HepG2 (cell line): ENCODE measurements at regions not wholly inside any gene's neighbourhood (a gene's known extent, or its start where the extent isn't known, plus 50 kb on each side); places are given as distances from the start of the nearest gene placed in this dataset.

ENCODE experiments used
- ATAC-seq: fragments of 200-7000 bp; cut with Tn5 transposase; 3 replicates; pipeline ENCODE4 v1.9.1; 2020; ENCODE audit warnings: mild to moderate bottlenecking, moderate library complexity
- BruUV-seq: library from RNA; stranded (reverse); fragments of 400-500 nt; replicated peaks from 2 replicates; lab custom pipeline; 2021; lab: Mats Ljungman, UMichigan
- CTCF ChIA-PET: fragments of 300-600 bp; formaldehyde crosslinking; extraction: SDS; loops from one replicate; lab custom pipeline; 2021; ENCODE audit warnings: low total read pairs, inconsistent platforms, low intra/inter-chr PET ratio; lab: Yijun Ruan, JAX
- POLR2A ChIA-PET: fragments of 350-600 bp; sonication (Branson Sonifier 250); formaldehyde crosslinking; loops from one replicate; lab custom pipeline; 2020; ENCODE audit warnings: antibody characterized with exemption, inconsistent platforms; lab: Yijun Ruan, JAX
- DNase-seq: peaks from one replicate; pipeline ENCODE4 v3.0.0-alpha.2; 2015; ENCODE audit warnings: low spot score
- FAIRE-seq: peaks from 3 replicates; lab custom pipeline; 2011; peaks lifted over from hg19 to GRCh38; lab: Jason Lieb, UNC
- H2AFZ ChIP-seq: one replicate; pipeline ENCODE4 v1.6.1; 2011; ENCODE audit warnings: low read length, inconsistent platforms
- H3K27ac ChIP-seq: fragments of 300-600 bp; 3 replicates; pipeline ENCODE4 v1.8.0; 2011; ENCODE audit warnings: mixed run types, mild to moderate bottlenecking, mixed read lengths, low read length, inconsistent platforms; ENCODE audit not compliant: insufficient read depth; ENCODE audit errors: extremely low read length
- H3K27me3 ChIP-seq, 2 experiments: fragments of 200-600 bp in 1 of 2; 2 replicates in 1 of 2; 3 replicates in 1 of 2; pipeline versions ENCODE4 v1.6.0 to v1.8.0; 2011; ENCODE audit warnings: low read length in 2 of 2, mild to moderate bottlenecking in 2 of 2, moderate library complexity in 2 of 2, inconsistent platforms in 1 of 2; ENCODE audit not compliant: insufficient read depth in 2 of 2, control insufficient read depth in 1 of 2
- H3K36me3 ChIP-seq, 2 experiments: fragments of 200-600 bp in 1 of 2; replicated peaks in 1 of 2; 2 replicates in 1 of 2; 3 replicates in 1 of 2; pipeline versions ENCODE4 v1.5.1 to v1.8.0; 2011; ENCODE audit warnings: low read length in 2 of 2, inconsistent platforms in 1 of 2; ENCODE audit not compliant: insufficient read depth in 2 of 2, control insufficient read depth in 1 of 2
- H3K4me1 ChIP-seq: 2 replicates; pipeline ENCODE4 v1.5.1; 2012; ENCODE audit warnings: low read length, inconsistent platforms; ENCODE audit not compliant: insufficient read depth
- H3K4me2 ChIP-seq: 2 replicates; pipeline ENCODE4 v1.6.0; 2011; ENCODE audit warnings: low read depth, low read length, inconsistent platforms
- H3K4me3 ChIP-seq, 3 experiments: fragments of 200-600 bp in 1 of 3; sonication (generic), shearing (Covaris generic) in 1 of 3; replicated peaks in 1 of 3; 2 replicates each; pipeline ENCODE4 v1.5.1; 2011 to 2016; ENCODE audit warnings: low read length in 3 of 3, inconsistent platforms in 2 of 3, low read depth in 2 of 3, mild to moderate bottlenecking in 2 of 3, control low read depth in 1 of 3, mixed read lengths in 1 of 3; ENCODE audit not compliant: insufficient read depth in 1 of 3
- H3K79me2 ChIP-seq: one replicate; pipeline ENCODE4 v1.6.1; 2011; ENCODE audit warnings: low read length, inconsistent platforms; ENCODE audit not compliant: insufficient read depth
- H3K9ac ChIP-seq: 2 replicates; pipeline ENCODE4 v1.6.0; 2011; ENCODE audit warnings: mild to moderate bottlenecking, low read depth, low read length, inconsistent platforms; ENCODE audit not compliant: insufficient read depth
- H3K9me3 ChIP-seq: 2 replicates; pipeline ENCODE4 v1.5.1; 2012; ENCODE audit warnings: mild to moderate bottlenecking, low read length
- H4K20me1 ChIP-seq: 2 replicates; pipeline ENCODE4 v1.6.0; 2011; ENCODE audit warnings: inconsistent platforms, mild to moderate bottlenecking, low read length, moderate library complexity; ENCODE audit not compliant: insufficient read depth
- CBX1 ChIP-seq: IDR thresholded peaks from one replicate; pipeline ENCODE4 v1.6.1; 2016; ENCODE audit warnings: antibody characterized with exemption, low read depth
- DPF2 ChIP-seq: sonication (generic); formaldehyde crosslinking; IDR thresholded peaks from 2 replicates; pipeline ENCODE4 v1.4.0; 2020; ENCODE audit warnings: mild to moderate bottlenecking, low read depth, missing genetic modification reagents, borderline replicate concordance
- HOXA3 ChIP-seq: sonication (generic); formaldehyde crosslinking; IDR thresholded peaks from 2 replicates; pipeline ENCODE4 v1.5.0; 2020; ENCODE audit warnings: missing genetic modification reagents
- MEIS1 ChIP-seq: sonication (generic); formaldehyde crosslinking; IDR thresholded peaks from 2 replicates; pipeline ENCODE4 v1.9.0; 2021; ENCODE audit warnings: mild to moderate bottlenecking, missing genetic modification reagents, moderate library complexity, borderline replicate concordance
- NFYC ChIP-seq: IDR thresholded peaks from 2 replicates; pipeline ENCODE4 v1.6.1; 2016; ENCODE audit warnings: missing genetic modification reagents, missing compliant biosample characterization
- ZNF235 ChIP-seq: sonication (generic); formaldehyde crosslinking; IDR thresholded peaks from 2 replicates; pipeline ENCODE4 v1.8.1; 2023; ENCODE audit warnings: mild to moderate bottlenecking, missing genetic modification reagents, borderline replicate concordance
- ZNF562 ChIP-seq: sonication (generic); formaldehyde crosslinking; IDR thresholded peaks from 2 replicates; pipeline ENCODE4 v1.8.0; 2022; ENCODE audit warnings: missing genetic modification reagents, borderline replicate concordance
- ZNF841 ChIP-seq: sonication (generic); formaldehyde crosslinking; IDR thresholded peaks from 2 replicates; pipeline ENCODE4 v1.8.1; 2023; ENCODE audit warnings: missing genetic modification reagents, borderline replicate concordance
- ZNF878 ChIP-seq: sonication (generic); formaldehyde crosslinking; IDR thresholded peaks from 2 replicates; pipeline ENCODE4 v1.8.1; 2023; ENCODE audit warnings: mild to moderate bottlenecking, missing genetic modification reagents, moderate library complexity
- WGBS: methylation state at CpG from one replicate; pipeline ENCODE4 v1.1.6; 2017; ENCODE audit warnings: low lambda C conversion rate; 5-methylcytosine and 5-hydroxymethylcytosine counted together
- in situ Hi-C: cut with HindIII; loops from 2 replicates; pipeline ENCODE4 v1.10.0; 2017; ENCODE audit warnings: low pct_unique_long_range_greater_than_20kb; ENCODE audit not compliant: extremely low pct_ligation_motif_present
- intact Hi-C: fragments of 100-400 bp; cut with micrococcal nuclease; formaldehyde crosslinking; loops from one replicate; pipeline ENCODE4 v1.10.0; 2022; ENCODE audit not compliant: unreplicated experiment
- TF ChIP-seq, protein P1 (sequence below): sonication (generic); formaldehyde crosslinking; conservative IDR thresholded peaks from 2 replicates; pipeline ENCODE4 v1.4.0; 2020; ENCODE audit warnings: missing genetic modification reagents
- TF ChIP-seq, protein P2 (sequence below): sonication (generic); formaldehyde crosslinking; IDR thresholded peaks from 2 replicates; pipeline ENCODE4 v1.5.1; 2020; ENCODE audit warnings: missing genetic modification reagents, mild to moderate bottlenecking, borderline replicate concordance
- TF ChIP-seq, protein P3 (sequence below): sonication (generic); formaldehyde crosslinking; IDR thresholded peaks from 2 replicates; pipeline ENCODE4 v1.4.0; 2020; ENCODE audit warnings: missing genetic modification reagents, mild to moderate bottlenecking, borderline replicate concordance
- TF ChIP-seq, protein P4 (sequence below): sonication (generic); formaldehyde crosslinking; IDR thresholded peaks from 2 replicates; pipeline ENCODE4 v1.4.0; 2020; ENCODE audit warnings: missing genetic modification reagents, mild to moderate bottlenecking, borderline replicate concordance

DNA sequence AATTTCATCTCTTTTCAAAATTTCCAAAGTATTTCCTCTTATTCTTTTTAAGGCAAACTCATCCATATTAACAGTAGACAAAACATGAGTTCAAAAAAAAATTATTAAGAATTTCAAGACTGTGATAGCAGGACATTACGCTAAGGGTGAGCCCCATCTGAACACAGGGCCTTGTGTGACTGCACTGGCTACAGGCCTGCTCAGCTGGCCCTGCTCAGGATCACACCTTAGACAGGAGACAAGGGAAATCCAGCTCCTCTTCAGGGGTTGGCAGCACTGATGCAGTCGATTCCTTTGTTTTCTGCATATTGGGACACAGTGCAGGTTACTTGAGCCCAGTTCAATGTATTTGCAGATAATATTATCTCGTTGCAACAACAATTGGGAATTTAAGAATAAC, 444.7 kb downstream of the PLK2 start:
- Histone ChIP-seq H3K4me3 (no peak overlapping the region), H4K20me1 (no peaks in the 10 kb centered on the region), H3K79me2 (no peaks in the 10 kb centered on the region), H3K36me3 (no peaks in the 10 kb centered on the region), H3K4me2 (no peak overlapping the region), H3K9ac (no peak overlapping the region), H2AFZ (no peak overlapping the region), H3K27me3 (no peaks in the 10 kb centered on the region), H3K9me3 (no peaks in the 10 kb centered on the region), H3K4me1 (no peaks in the 10 kb centered on the region), H3K27ac (no peak overlapping the region)
- in situ Hi-C loops = no loop called here
- ATAC-seq = no peak
- POLR2A ChIA-PET = no interaction called here
- WGBS = 17% methylated on average over 3 of the region's 3 CpGs
- intact Hi-C loops = no loop called here
- no peak for TF ChIP-seq ZNF841
- no peak for TF ChIP-seq HOXA3
- no peak for TF ChIP-seq DPF2
- TF ChIP-seq, protein P1, sequence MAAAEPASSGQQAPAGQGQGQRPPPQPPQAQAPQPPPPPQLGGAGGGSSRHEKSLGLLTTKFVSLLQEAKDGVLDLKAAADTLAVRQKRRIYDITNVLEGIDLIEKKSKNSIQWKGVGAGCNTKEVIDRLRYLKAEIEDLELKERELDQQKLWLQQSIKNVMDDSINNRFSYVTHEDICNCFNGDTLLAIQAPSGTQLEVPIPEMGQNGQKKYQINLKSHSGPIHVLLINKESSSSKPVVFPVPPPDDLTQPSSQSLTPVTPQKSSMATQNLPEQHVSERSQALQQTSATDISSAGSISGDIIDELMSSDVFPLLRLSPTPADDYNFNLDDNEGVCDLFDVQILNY (CRISPR knock-in tag) = no peak
- TF ChIP-seq, protein P2, sequence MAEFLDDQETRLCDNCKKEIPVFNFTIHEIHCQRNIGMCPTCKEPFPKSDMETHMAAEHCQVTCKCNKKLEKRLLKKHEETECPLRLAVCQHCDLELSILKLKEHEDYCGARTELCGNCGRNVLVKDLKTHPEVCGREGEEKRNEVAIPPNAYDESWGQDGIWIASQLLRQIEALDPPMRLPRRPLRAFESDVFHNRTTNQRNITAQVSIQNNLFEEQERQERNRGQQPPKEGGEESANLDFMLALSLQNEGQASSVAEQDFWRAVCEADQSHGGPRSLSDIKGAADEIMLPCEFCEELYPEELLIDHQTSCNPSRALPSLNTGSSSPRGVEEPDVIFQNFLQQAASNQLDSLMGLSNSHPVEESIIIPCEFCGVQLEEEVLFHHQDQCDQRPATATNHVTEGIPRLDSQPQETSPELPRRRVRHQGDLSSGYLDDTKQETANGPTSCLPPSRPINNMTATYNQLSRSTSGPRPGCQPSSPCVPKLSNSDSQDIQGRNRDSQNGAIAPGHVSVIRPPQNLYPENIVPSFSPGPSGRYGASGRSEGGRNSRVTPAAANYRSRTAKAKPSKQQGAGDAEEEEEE (CRISPR knock-in tag) = no peak
- TF ChIP-seq ZNF562 = no peak
- TF ChIP-seq ZNF235 (CRISPR knock-in tag) = no peak
- TF ChIP-seq NFYC (CRISPR knock-in tag) = no peak
- TF ChIP-seq, protein P3, sequence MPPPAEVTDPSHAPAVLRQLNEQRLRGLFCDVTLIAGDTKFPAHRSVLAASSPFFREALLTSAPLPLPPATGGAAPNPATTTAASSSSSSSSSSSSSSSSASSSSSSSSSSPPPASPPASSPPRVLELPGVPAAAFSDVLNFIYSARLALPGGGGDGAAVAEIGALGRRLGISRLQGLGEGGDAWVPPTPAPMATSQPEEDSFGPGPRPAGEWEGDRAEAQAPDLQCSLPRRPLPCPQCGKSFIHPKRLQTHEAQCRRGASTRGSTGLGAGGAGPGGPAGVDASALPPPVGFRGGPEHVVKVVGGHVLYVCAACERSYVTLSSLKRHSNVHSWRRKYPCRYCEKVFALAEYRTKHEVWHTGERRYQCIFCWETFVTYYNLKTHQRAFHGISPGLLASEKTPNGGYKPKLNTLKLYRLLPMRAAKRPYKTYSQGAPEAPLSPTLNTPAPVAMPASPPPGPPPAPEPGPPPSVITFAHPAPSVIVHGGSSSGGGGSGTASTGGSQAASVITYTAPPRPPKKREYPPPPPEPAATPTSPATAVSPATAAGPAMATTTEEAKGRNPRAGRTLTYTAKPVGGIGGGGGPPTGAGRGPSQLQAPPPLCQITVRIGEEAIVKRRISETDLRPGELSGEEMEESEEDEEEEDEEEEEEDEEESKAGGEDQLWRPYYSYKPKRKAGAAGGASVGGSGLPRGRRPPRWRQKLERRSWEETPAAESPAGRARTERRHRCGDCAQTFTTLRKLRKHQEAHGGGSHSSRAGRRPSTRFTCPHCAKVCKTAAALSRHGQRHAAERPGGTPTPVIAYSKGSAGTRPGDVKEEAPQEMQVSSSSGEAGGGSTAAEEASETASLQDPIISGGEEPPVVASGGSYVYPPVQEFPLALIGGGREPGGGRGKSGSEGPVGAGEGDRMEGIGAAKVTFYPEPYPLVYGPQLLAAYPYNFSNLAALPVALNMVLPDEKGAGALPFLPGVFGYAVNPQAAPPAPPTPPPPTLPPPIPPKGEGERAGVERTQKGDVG (CRISPR knock-in tag) = no peak
- no peak for TF ChIP-seq MEIS1 (CRISPR knock-in tag)
- no peak for TF ChIP-seq ZNF878
- no peak for TF ChIP-seq CBX1
- TF ChIP-seq, protein P4, sequence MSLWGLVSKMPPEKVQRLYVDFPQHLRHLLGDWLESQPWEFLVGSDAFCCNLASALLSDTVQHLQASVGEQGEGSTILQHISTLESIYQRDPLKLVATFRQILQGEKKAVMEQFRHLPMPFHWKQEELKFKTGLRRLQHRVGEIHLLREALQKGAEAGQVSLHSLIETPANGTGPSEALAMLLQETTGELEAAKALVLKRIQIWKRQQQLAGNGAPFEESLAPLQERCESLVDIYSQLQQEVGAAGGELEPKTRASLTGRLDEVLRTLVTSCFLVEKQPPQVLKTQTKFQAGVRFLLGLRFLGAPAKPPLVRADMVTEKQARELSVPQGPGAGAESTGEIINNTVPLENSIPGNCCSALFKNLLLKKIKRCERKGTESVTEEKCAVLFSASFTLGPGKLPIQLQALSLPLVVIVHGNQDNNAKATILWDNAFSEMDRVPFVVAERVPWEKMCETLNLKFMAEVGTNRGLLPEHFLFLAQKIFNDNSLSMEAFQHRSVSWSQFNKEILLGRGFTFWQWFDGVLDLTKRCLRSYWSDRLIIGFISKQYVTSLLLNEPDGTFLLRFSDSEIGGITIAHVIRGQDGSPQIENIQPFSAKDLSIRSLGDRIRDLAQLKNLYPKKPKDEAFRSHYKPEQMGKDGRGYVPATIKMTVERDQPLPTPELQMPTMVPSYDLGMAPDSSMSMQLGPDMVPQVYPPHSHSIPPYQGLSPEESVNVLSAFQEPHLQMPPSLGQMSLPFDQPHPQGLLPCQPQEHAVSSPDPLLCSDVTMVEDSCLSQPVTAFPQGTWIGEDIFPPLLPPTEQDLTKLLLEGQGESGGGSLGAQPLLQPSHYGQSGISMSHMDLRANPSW (CRISPR knock-in tag) = no peak
- no peak for FAIRE-seq
- CTCF ChIA-PET = no interaction called here
- no peak for DNase-seq
- no TSS peak for BruUV-seq
